ENCODE measurements at regions not wholly inside any gene's neighbourhood (a gene's known extent, or its start where the extent isn't known, plus 50 kb on each side); places are given as distances from the start of the nearest gene placed in this dataset.

- H3K27ac Mint-ChIP-seq (ENCODE audit: unreplicated experiment), result no peak overlapping the region
- no peaks in the 10 kb centered on the region for H3K4me1 Mint-ChIP-seq (ENCODE audit: low read depth)
- no peaks in the 10 kb centered on the region for H3K36me3 Mint-ChIP-seq (ENCODE audit: low read depth)
- H3K4me3 Mint-ChIP-seq (ENCODE audit: unreplicated experiment), result no peak overlapping the region
- no peak for TF ChIP-seq CTCF (IDR thresholded peaks at IDR 0.05)
- H3K9me3 Mint-ChIP-seq (ENCODE audit: low read depth), result no peaks in the 10 kb centered on the region
- DNase-seq (ENCODE audit: low spot score), result no peak
- H3K27me3 Mint-ChIP-seq (ENCODE audit: low read depth), result peaks cover 34% of the 10 kb centered on the region
Measured at GRCh38 chr1:112264010-112264409, 132.0 kb upstream of the CTTNBP2NL start.

DNA sequence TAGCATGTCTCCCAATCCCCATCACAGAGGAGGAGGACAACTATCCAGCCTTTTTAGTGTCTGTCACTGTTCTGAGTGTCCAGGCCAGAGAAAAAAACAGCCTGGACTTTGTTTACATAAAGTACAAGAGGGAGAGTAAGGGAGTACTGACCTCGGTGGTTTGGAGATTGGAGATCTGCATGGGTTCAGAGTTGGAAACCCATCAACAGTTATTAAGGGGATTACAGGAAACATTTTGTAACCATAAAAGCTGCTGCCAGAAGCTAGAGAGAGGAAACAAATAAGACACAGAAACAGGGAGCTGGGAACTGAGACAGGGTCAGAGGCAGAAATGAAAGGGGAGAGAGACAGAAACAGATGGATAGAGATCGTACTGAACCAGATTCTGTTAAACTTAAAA, 131.5 kb upstream of the CTTNBP2NL start:
- Mint-ChIP-seq H3K36me3 (ENCODE audit: low read depth) (no peaks in the 10 kb centered on the region), H3K4me3 (ENCODE audit: unreplicated experiment) (no peak overlapping the region), H3K27me3 (ENCODE audit: low read depth) (peaks cover 32% of the 10 kb centered on the region), H3K9me3 (ENCODE audit: low read depth) (no peaks in the 10 kb centered on the region), H3K27ac (ENCODE audit: unreplicated experiment) (no peak overlapping the region), H3K4me1 (ENCODE audit: low read depth) (no peaks in the 10 kb centered on the region)
- DNase-seq (ENCODE audit: low spot score), result no peak
- no peak for TF ChIP-seq CTCF (IDR thresholded peaks at IDR 0.05)

- Mint-ChIP-seq H3K4me1 (ENCODE audit: low read depth) (no peaks in the 10 kb centered on the region), H3K36me3 (ENCODE audit: low read depth) (no peaks in the 10 kb centered on the region), H3K27me3 (ENCODE audit: low read depth) (peaks cover 34% of the 10 kb centered on the region), H3K27ac (ENCODE audit: unreplicated experiment) (no peak overlapping the region), H3K9me3 (ENCODE audit: low read depth) (peaks cover 2% of the 10 kb centered on the region), H3K4me3 (ENCODE audit: unreplicated experiment) (no peak overlapping the region)
- TF ChIP-seq CTCF (IDR thresholded peaks at IDR 0.05), result no peak
- no peak for DNase-seq (ENCODE audit: low spot score)
Measured at GRCh38 chr1:112265931-112266330, 130.1 kb upstream of the CTTNBP2NL start.

GRCh38 chr1:112267206-112267605, 128.8 kb upstream of the CTTNBP2NL start:
- Mint-ChIP-seq H3K36me3 (ENCODE audit: low read depth) (no peaks in the 10 kb centered on the region), H3K9me3 (ENCODE audit: low read depth) (peaks cover 7% of the 10 kb centered on the region), H3K4me1 (ENCODE audit: low read depth) (no peaks in the 10 kb centered on the region), H3K27ac (ENCODE audit: unreplicated experiment) (no peak overlapping the region), H3K27me3 (ENCODE audit: low read depth) (peaks cover 36% of the 10 kb centered on the region), H3K4me3 (ENCODE audit: unreplicated experiment) (no peak overlapping the region)
- TF ChIP-seq CTCF (IDR thresholded peaks at IDR 0.05), result no peak
- DNase-seq (ENCODE audit: low spot score), result no peak

DNA sequence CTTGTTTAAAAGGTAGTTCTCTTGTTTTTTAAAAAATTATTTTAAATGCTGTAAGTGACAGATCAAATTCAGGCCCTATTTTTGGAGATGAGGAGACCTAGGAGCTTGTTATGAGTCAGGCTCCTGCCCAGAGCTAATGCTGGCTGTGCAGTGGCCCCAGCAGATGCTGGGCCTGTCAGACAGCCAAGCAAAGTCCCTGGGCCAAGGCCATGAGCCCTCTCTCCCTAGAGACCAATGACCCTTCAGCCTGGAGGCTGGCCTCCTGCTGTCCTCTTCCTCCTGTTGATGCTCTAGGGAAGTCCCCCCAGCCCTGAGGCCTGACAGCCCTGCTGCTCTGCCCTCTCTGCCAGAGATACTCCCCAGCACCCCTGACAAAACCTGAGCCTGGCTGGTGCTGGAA, 128.1 kb upstream of the CTTNBP2NL start:
- Mint-ChIP-seq H3K9me3 (ENCODE audit: low read depth) (peaks cover 7% of the 10 kb centered on the region), H3K27ac (ENCODE audit: unreplicated experiment) (no peak overlapping the region), H3K4me3 (ENCODE audit: unreplicated experiment) (no peak overlapping the region), H3K27me3 (ENCODE audit: low read depth) (peaks cover 33% of the 10 kb centered on the region), H3K36me3 (ENCODE audit: low read depth) (no peaks in the 10 kb centered on the region), H3K4me1 (ENCODE audit: low read depth) (no peaks in the 10 kb centered on the region)
- TF ChIP-seq CTCF (IDR thresholded peaks at IDR 0.05), result no peak
- no peak for DNase-seq (ENCODE audit: low spot score)
